Epithelial cell of esophagus (primary cell): ENCODE measurements at regions not wholly inside any gene's neighbourhood (a gene's known extent, or its start where the extent isn't known, plus 50 kb on each side); places are given as distances from the start of the nearest gene placed in this dataset.

Source experiments
- DNase-seq: peaks from one replicate; pipeline ENCODE4 v3.0.0; 2010; ENCODE audit warnings: low read depth
- H3K4me3 ChIP-seq: 2 replicates; pipeline ENCODE4 v1.5.1; 2011; ENCODE audit warnings: mild to moderate bottlenecking, low read length, control low read depth
- CTCF ChIP-seq: IDR thresholded peaks from 2 replicates; pipeline ENCODE4 v1.5.1; 2011; ENCODE audit warnings: low read depth, mild to moderate bottlenecking, low read length, control low read depth, inconsistent platforms; ENCODE audit not compliant: insufficient read depth; ENCODE audit errors: missing control alignments

- no peak for DNase-seq
- no peak for TF ChIP-seq CTCF
- no peak overlapping the region for H3K4me3 ChIP-seq
These were observed 149.7 kb upstream of the SLC25A13 start for GRCh38 chr7:96471606-96472005.

- DNase-seq = no peak
- H3K4me3 ChIP-seq = no peak overlapping the region
- TF ChIP-seq CTCF = no peak
These were observed 130.2 kb upstream of the SLC25A13 start for GRCh38 chr7:96452146-96452545.

GRCh38 chr7:96449094-96449493, 127.2 kb upstream of the SLC25A13 start:
- H3K4me3 ChIP-seq = no peak overlapping the region
- TF ChIP-seq CTCF = no peak
- DNase-seq = no peak

GRCh38 chr7:96447109-96447645, 125.3 kb upstream of the SLC25A13 start:
- DNase-seq = no peak
- no peak for TF ChIP-seq CTCF
- H3K4me3 ChIP-seq = no peak overlapping the region

- H3K4me3 ChIP-seq = no peak overlapping the region
- no peak for TF ChIP-seq CTCF
- no peak for DNase-seq
These were observed 119.7 kb upstream of the SLC25A13 start for GRCh38 chr7:96441436-96442084.

- no peak overlapping the region for H3K4me3 ChIP-seq
- no peak for DNase-seq
- TF ChIP-seq CTCF = no peak
These were observed 118.4 kb upstream of the SLC25A13 start for GRCh38 chr7:96440328-96440727.

- no peak for TF ChIP-seq CTCF
- no peak for DNase-seq
These were observed 115.0 kb upstream of the SLC25A13 start for GRCh38 chr7:96436880-96437279.

More at GRCh38 chr7:96436880-96437279, 115.0 kb upstream of the SLC25A13 start:
- no peak overlapping the region for H3K4me3 ChIP-seq
